GM21447 (cell line): ENCODE measurements at regions not wholly inside any gene's neighbourhood (a gene's known extent, or its start where the extent isn't known, plus 50 kb on each side); places are given as distances from the start of the nearest gene placed in this dataset.

Source experiments
- ATAC-seq: cut with Tn5 transposase; IDR thresholded peaks from one replicate; pipeline ENCODE4 v1.9.1; 2021; ENCODE audit not compliant: unreplicated experiment

- ATAC-seq, result no peak
These were observed 155.5 kb upstream of the FGGY start for GRCh38 chr1:59141267-59141863.

- no peak for ATAC-seq
These were observed 154.4 kb upstream of the FGGY start for GRCh38 chr1:59142311-59143132.

- ATAC-seq, result no peak
These were observed 153.8 kb upstream of the FGGY start for GRCh38 chr1:59143133-59143487.

GRCh38 chr1:59143811-59144210, 153.1 kb upstream of the FGGY start:
- no peak for ATAC-seq

- no peak for ATAC-seq
These were observed 151.9 kb upstream of the FGGY start for GRCh38 chr1:59144959-59145358.

GRCh38 chr1:59146056-59146455, 150.8 kb upstream of the FGGY start:
- no peak for ATAC-seq

GRCh38 chr1:59146651-59147358, 150.1 kb upstream of the FGGY start:
- no peak for ATAC-seq

- no peak for ATAC-seq
These were observed 147.5 kb upstream of the FGGY start for GRCh38 chr1:59149435-59149834.

GRCh38 chr1:59150577-59151386, 146.1 kb upstream of the FGGY start:
- ATAC-seq, result peak; percentile 69

GRCh38 chr1:59151387-59151761, 145.5 kb upstream of the FGGY start:
- no peak for ATAC-seq

GRCh38 chr1:59151860-59152259, 145.0 kb upstream of the FGGY start:
- ATAC-seq, result no peak

GRCh38 chr1:59152511-59152910, 144.4 kb upstream of the FGGY start:
- ATAC-seq, result no peak

GRCh38 chr1:59154401-59154800, 142.5 kb upstream of the FGGY start:
- ATAC-seq, result no peak

GRCh38 chr1:59155351-59155750, 141.5 kb upstream of the FGGY start:
- ATAC-seq, result no peak

- no peak for ATAC-seq
These were observed 140.8 kb upstream of the FGGY start for GRCh38 chr1:59156051-59156450.

- no peak for ATAC-seq
These were observed 140.2 kb upstream of the FGGY start for GRCh38 chr1:59156526-59157199.

GRCh38 chr1:59158321-59158720, 138.6 kb upstream of the FGGY start:
- no peak for ATAC-seq

- ATAC-seq, result no peak
These were observed 137.2 kb upstream of the FGGY start for GRCh38 chr1:59159557-59160203.

GRCh38 chr1:59161136-59161535, 135.8 kb upstream of the FGGY start:
- no peak for ATAC-seq

GRCh38 chr1:59162665-59163064, 134.2 kb upstream of the FGGY start:
- ATAC-seq, result no peak
